Panc1 (cell line): ENCODE measurements at regions not wholly inside any gene's neighbourhood (a gene's known extent, or its start where the extent isn't known, plus 50 kb on each side); places are given as distances from the start of the nearest gene placed in this dataset.

Experiments used
- ATAC-seq: fragments of 200-7000 bp; cut with Tn5 transposase; 2 replicates; pipeline ENCODE4 v1.9.1; 2020; ENCODE audit warnings: mild to moderate bottlenecking, moderate library complexity
- BruUV-seq: library from RNA; stranded (reverse); fragments of 400-500 nt; replicated peaks from 2 replicates; lab custom pipeline; 2021; lab: Mats Ljungman, UMichigan
- CTCF ChIA-PET: fragments of 300-600 bp; sonication (Branson Sonifier 250); formaldehyde crosslinking; loops from one replicate; lab custom pipeline; 2022; ENCODE audit warnings: antibody characterized with exemption; lab: Charles Lee
- POLR2A ChIA-PET: fragments of 300-600 bp; sonication (Branson Sonifier 250); formaldehyde crosslinking; loops from one replicate; lab custom pipeline; 2022; ENCODE audit warnings: antibody characterized with exemption; lab: Charles Lee
- DNase-seq: peaks from one replicate; pipeline ENCODE4 v3.0.0-alpha.2; 2010; ENCODE audit warnings: low read depth, low spot score
- H3K27ac ChIP-seq: 2 replicates; pipeline ENCODE4 v1.5.1; 2011; ENCODE audit warnings: mild to moderate bottlenecking, low read length, inconsistent platforms
- H3K27me3 ChIP-seq: fragments of 200-500 bp; sonication (Bioruptor generic); 2 replicates; pipeline ENCODE4 v1.6.0; 2014; ENCODE audit warnings: low read length, inconsistent platforms; ENCODE audit not compliant: control insufficient read depth, insufficient read depth
- H3K36me3 ChIP-seq: fragments of 200-500 bp; sonication (Bioruptor generic); 2 replicates; pipeline ENCODE4 v1.5.1; 2014; ENCODE audit warnings: inconsistent platforms, mild to moderate bottlenecking, low read length, moderate library complexity; ENCODE audit not compliant: control insufficient read depth, insufficient read depth
- H3K4me1 ChIP-seq: 2 replicates; pipeline ENCODE4 v1.5.1; 2011; ENCODE audit warnings: inconsistent platforms, mild to moderate bottlenecking, low read length, moderate library complexity; ENCODE audit not compliant: control insufficient read depth, insufficient read depth
- H3K4me3 ChIP-seq, 2 experiments: 2 replicates each; pipeline ENCODE4 v1.5.1; 2011 to 2012; ENCODE audit warnings: low read depth in 2 of 2, low read length in 2 of 2, mild to moderate bottlenecking in 2 of 2, inconsistent platforms in 1 of 2, moderate library complexity in 1 of 2
- H3K9me3 ChIP-seq: fragments of 200-500 bp; sonication (Bioruptor generic); 2 replicates; pipeline ENCODE4 v1.5.1; 2014; ENCODE audit warnings: low read depth, mild to moderate bottlenecking, inconsistent platforms, low read length, moderate library complexity; ENCODE audit not compliant: control insufficient read depth, insufficient read depth
- POLR2AphosphoS5 ChIP-seq: IDR thresholded peaks from 2 replicates; pipeline ENCODE4 v1.6.1; 2012; ENCODE audit warnings: mild to moderate bottlenecking, low read depth, low read length, moderate library complexity
- SIN3A ChIP-seq: IDR thresholded peaks from 2 replicates; pipeline ENCODE4 v1.6.1; 2012; ENCODE audit warnings: low read depth, mild to moderate bottlenecking, low read length, moderate library complexity, borderline replicate concordance; ENCODE audit not compliant: insufficient read depth
- TCF7L2 ChIP-seq: IDR thresholded peaks from 2 replicates; pipeline ENCODE4 v1.6.1; 2011; ENCODE audit warnings: mild to moderate bottlenecking, low read depth, low read length, inconsistent platforms
- in situ Hi-C: cut with HindIII; loops from 2 replicates; pipeline ENCODE4 v1.10.0; 2016; ENCODE audit warnings: low sequenced_read_pairs, low pct_unique_long_range_greater_than_20kb
- intact Hi-C: fragments of 100-400 bp; cut with micrococcal nuclease; formaldehyde crosslinking; loops from one replicate; pipeline ENCODE4 v1.10.0; 2022; ENCODE audit not compliant: unreplicated experiment
- TF ChIP-seq, protein P1 (sequence below), 2 experiments: IDR thresholded peaks; 2 replicates each; pipeline ENCODE4 v1.6.1; 2011 to 2012; ENCODE audit warnings: low read depth in 2 of 2, control low read depth in 1 of 2, low read length in 1 of 2, mild to moderate bottlenecking in 1 of 2, moderate library complexity in 1 of 2; ENCODE audit not compliant: insufficient read depth in 1 of 2
- TF ChIP-seq, protein P2 (sequence below): fragments of 450-650 bp; IDR thresholded peaks from 2 replicates; pipeline ENCODE4 v1.5.1; 2017; ENCODE audit warnings: mild to moderate bottlenecking

DNA sequence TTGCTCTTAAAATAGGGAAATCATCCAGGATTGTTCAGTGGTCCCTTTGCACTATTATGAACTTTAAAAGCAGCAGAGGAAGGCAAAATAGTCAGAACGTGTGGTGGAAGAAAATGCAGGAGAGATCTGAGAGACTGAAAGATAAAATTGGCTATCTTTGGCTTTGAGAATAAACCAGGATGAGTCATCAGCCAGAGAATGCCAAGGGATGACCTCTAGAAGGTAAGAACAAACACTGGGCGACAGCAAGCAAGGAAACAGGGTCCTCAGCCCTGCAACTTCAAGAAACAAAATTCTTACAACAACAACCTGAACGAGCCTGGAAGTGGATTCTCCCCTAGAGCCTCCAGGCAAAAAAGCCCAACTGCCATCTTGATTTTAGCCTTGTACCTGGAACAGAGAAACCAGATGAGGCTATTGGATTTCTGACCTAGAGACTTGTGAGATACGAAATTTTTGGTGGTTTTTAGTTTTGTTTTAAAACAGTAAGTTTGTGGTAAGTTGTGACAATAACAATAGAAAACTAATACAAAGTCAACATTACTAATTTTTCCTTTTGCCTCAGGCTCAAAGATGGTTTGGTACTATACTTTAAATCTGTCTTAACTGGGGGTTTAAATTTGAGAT, 130.2 kb upstream of the CNTNAP2 start:
- BruUV-seq: no TSS peak
- no peaks in the 10 kb centered on the region for H3K9me3 ChIP-seq
- ChIA-PET CTCF (no interaction called here), POLR2A (no interaction called here)
- no peaks in the 10 kb centered on the region for H3K27me3 ChIP-seq
- no peaks in the 10 kb centered on the region for H3K36me3 ChIP-seq
- H3K4me1 ChIP-seq: no peaks in the 10 kb centered on the region
- in situ Hi-C loops (no loop called here), intact Hi-C loops (no loop called here)
- H3K27ac ChIP-seq: no peak overlapping the region
- no peak for DNase-seq
- no peak for ATAC-seq
- no peak overlapping the region for H3K4me3 ChIP-seq
- no peak for TF ChIP-seq TCF7L2
- no peak for TF ChIP-seq SIN3A
- no peak for TF ChIP-seq POLR2AphosphoS5
- TF ChIP-seq, protein P1, sequence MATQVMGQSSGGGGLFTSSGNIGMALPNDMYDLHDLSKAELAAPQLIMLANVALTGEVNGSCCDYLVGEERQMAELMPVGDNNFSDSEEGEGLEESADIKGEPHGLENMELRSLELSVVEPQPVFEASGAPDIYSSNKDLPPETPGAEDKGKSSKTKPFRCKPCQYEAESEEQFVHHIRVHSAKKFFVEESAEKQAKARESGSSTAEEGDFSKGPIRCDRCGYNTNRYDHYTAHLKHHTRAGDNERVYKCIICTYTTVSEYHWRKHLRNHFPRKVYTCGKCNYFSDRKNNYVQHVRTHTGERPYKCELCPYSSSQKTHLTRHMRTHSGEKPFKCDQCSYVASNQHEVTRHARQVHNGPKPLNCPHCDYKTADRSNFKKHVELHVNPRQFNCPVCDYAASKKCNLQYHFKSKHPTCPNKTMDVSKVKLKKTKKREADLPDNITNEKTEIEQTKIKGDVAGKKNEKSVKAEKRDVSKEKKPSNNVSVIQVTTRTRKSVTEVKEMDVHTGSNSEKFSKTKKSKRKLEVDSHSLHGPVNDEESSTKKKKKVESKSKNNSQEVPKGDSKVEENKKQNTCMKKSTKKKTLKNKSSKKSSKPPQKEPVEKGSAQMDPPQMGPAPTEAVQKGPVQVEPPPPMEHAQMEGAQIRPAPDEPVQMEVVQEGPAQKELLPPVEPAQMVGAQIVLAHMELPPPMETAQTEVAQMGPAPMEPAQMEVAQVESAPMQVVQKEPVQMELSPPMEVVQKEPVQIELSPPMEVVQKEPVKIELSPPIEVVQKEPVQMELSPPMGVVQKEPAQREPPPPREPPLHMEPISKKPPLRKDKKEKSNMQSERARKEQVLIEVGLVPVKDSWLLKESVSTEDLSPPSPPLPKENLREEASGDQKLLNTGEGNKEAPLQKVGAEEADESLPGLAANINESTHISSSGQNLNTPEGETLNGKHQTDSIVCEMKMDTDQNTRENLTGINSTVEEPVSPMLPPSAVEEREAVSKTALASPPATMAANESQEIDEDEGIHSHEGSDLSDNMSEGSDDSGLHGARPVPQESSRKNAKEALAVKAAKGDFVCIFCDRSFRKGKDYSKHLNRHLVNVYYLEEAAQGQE (IDR thresholded peaks at IDR 0.05; ENCODE audit: insufficient read depth in 1 of 2, low read depth in 2 of 2, low read length in 1 of 2): no peak

DNA sequence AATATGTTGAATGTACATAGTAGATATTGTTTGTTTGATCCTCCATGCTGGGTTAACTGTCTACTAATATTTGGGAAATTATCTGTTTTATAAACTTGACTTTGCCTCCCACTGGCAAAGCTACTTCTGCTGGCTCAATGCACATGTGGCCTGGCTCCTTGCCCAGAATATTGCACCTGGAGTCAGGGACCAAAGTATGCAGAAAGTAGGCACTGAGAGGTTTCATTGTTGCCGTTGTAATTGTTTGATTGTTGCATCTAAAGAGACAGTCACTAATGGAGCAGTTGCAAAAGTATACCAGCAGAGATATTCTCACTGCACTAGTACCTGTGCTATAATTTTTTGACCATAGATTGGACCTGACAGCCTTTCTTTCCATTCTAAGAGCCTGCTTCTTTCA, 137.8 kb upstream of the CNTNAP2 start:
- Histone ChIP-seq H3K9me3 (no peaks in the 10 kb centered on the region), H3K27ac (no peak overlapping the region), H3K36me3 (no peaks in the 10 kb centered on the region), H3K27me3 (no peaks in the 10 kb centered on the region), H3K4me1 (no peaks in the 10 kb centered on the region), H3K4me3 (no peak overlapping the region)
- in situ Hi-C loops: no loop called here
- TF ChIP-seq, protein P2, sequence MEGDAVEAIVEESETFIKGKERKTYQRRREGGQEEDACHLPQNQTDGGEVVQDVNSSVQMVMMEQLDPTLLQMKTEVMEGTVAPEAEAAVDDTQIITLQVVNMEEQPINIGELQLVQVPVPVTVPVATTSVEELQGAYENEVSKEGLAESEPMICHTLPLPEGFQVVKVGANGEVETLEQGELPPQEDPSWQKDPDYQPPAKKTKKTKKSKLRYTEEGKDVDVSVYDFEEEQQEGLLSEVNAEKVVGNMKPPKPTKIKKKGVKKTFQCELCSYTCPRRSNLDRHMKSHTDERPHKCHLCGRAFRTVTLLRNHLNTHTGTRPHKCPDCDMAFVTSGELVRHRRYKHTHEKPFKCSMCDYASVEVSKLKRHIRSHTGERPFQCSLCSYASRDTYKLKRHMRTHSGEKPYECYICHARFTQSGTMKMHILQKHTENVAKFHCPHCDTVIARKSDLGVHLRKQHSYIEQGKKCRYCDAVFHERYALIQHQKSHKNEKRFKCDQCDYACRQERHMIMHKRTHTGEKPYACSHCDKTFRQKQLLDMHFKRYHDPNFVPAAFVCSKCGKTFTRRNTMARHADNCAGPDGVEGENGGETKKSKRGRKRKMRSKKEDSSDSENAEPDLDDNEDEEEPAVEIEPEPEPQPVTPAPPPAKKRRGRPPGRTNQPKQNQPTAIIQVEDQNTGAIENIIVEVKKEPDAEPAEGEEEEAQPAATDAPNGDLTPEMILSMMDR: no peak
- no peak for TF ChIP-seq POLR2AphosphoS5
- TF ChIP-seq TCF7L2: no peak
- TF ChIP-seq SIN3A: no peak
- TF ChIP-seq, protein P1 (IDR thresholded peaks at IDR 0.05; ENCODE audit: insufficient read depth in 1 of 2, low read depth in 2 of 2, low read length in 1 of 2): no peak
- DNase-seq (no peak), ATAC-seq (no peak)
- ChIA-PET POLR2A (no interaction called here), CTCF (no interaction called here)
- intact Hi-C loops: no loop called here
- BruUV-seq: no TSS peak
